ENCODE measurements at regions not wholly inside any gene's neighbourhood (a gene's known extent, or its start where the extent isn't known, plus 50 kb on each side); places are given as distances from the start of the nearest gene placed in this dataset.

DNA sequence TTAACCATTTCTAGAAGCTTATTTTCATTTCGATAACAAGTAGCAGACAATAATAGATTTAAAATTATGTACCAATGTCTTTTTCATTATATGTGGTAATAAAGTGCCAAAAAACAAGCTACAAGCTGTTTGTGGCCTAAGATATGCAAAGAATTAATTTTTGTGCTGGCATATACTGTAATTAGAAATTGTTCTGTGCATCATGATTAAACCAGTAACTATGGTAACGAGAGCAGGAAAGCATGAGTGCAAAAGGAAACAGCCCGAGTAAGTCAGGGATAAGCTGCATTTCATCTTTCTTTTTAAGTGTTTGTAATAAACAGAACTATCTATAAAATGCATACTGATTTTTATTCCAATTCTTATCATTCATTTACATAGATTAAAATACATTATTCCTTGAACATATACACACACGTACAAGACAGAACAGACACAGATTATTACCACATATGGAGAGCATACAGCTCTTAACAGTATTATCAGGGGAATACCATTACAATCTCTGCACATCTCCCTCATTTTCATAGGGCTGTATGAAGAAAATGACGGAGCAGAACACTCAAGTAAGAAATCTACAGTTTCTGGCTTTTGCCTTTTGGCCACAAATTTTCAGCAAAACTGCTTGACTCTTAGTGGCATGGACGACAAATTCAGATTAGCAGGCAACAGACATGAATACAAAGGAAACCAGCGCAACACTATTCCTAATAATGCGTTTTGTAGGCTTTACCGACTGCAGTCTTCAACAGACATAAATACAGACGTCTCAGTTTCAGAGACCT, 121.3 kb upstream of the WDR17 start (continued):
- TF ChIP-seq, protein P1, sequence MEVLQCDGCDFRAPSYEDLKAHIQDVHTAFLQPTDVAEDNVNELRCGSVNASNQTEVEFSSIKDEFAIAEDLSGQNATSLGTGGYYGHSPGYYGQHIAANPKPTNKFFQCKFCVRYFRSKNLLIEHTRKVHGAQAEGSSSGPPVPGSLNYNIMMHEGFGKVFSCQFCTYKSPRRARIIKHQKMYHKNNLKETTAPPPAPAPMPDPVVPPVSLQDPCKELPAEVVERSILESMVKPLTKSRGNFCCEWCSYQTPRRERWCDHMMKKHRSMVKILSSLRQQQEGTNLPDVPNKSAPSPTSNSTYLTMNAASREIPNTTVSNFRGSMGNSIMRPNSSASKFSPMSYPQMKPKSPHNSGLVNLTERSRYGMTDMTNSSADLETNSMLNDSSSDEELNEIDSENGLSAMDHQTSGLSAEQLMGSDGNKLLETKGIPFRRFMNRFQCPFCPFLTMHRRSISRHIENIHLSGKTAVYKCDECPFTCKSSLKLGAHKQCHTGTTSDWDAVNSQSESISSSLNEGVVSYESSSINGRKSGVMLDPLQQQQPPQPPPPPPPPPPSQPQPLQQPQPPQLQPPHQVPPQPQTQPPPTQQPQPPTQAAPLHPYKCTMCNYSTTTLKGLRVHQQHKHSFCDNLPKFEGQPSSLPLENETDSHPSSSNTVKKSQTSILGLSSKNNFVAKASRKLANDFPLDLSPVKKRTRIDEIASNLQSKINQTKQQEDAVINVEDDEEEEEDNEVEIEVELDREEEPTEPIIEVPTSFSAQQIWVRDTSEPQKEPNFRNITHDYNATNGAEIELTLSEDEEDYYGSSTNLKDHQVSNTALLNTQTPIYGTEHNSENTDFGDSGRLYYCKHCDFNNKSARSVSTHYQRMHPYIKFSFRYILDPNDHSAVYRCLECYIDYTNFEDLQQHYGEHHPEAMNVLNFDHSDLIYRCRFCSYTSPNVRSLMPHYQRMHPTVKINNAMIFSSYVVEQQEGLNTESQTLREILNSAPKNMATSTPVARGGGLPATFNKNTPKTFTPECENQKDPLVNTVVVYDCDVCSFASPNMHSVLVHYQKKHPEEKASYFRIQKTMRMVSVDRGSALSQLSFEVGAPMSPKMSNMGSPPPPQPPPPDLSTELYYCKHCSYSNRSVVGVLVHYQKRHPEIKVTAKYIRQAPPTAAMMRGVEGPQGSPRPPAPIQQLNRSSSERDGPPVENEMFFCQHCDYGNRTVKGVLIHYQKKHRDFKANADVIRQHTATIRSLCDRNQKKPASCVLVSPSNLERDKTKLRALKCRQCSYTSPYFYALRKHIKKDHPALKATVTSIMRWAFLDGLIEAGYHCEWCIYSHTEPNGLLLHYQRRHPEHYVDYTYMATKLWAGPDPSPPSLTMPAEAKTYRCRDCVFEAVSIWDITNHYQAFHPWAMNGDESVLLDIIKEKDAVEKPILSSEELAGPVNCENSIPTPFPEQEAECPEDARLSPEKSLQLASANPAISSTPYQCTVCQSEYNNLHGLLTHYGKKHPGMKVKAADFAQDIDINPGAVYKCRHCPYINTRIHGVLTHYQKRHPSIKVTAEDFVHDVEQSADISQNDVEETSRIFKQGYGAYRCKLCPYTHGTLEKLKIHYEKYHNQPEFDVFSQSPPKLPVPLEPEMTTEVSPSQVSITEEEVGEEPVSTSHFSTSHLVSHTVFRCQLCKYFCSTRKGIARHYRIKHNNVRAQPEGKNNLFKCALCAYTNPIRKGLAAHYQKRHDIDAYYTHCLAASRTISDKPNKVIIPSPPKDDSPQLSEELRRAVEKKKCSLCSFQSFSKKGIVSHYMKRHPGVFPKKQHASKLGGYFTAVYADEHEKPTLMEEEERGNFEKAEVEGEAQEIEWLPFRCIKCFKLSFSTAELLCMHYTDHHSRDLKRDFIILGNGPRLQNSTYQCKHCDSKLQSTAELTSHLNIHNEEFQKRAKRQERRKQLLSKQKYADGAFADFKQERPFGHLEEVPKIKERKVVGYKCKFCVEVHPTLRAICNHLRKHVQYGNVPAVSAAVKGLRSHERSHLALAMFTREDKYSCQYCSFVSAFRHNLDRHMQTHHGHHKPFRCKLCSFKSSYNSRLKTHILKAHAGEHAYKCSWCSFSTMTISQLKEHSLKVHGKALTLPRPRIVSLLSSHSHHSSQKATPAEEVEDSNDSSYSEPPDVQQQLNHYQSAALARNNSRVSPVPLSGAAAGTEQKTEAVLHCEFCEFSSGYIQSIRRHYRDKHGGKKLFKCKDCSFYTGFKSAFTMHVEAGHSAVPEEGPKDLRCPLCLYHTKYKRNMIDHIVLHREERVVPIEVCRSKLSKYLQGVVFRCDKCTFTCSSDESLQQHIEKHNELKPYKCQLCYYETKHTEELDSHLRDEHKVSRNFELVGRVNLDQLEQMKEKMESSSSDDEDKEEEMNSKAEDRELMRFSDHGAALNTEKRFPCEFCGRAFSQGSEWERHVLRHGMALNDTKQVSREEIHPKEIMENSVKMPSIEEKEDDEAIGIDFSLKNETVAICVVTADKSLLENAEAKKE (CRISPR knock-in tag; IDR thresholded peaks at IDR 0.05): no peak
- no peak for TF ChIP-seq ZNF114 (CRISPR knock-in tag; IDR thresholded peaks at IDR 0.05)
- TF ChIP-seq POLR2AphosphoS5 (IDR thresholded peaks at IDR 0.05; ENCODE audit: low read depth): no peak
- no peak for TF ChIP-seq NANOG (IDR thresholded peaks at IDR 0.05; ENCODE audit: borderline replicate concordance)
- TF ChIP-seq CREB1 (CRISPR knock-in tag; IDR thresholded peaks at IDR 0.05; ENCODE audit: low read depth): no peak
- TF ChIP-seq STAT1 (IDR thresholded peaks at IDR 0.05; ENCODE audit: unreplicated experiment): no peak

DNA sequence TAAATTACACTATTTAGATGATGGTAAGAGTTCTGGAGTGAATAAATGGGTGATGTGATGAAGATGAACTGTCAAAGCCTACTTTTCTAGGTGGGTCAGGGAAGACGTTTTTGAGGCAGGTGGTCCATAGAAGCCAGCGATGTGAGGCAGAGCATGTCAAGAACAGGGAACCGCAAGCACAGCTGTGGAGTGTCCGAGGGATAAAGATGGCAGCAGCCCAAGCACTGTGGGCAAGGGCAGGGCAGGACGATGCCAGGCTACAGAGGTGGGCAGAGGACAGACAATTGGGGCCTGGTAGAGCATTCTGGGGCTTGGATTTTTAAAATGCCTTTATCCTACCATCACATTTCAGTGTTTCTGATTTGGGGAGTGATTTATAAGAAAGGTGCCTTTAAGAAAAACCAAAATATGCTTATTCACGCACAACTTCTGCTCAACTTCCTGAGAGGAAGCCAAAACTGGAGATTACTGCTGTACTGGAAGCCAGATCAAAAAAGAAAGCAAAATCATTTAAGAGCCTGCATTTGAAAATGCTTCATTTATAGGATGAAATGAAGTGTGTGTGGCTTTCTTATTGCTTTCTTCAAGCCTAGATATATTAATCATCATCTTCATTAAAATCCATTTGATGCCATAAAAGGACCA, 119.0 kb upstream of the WDR17 start:
- H3K4me2 ChIP-seq: no peak overlapping the region
- peaks cover 10% of the 10 kb centered on the region; the same call in 2 of the 3 replicates for H3K4me1 Mint-ChIP-seq
- H3K9me3 Mint-ChIP-seq: no peaks in the 10 kb centered on the region
- no peak overlapping the region for H2AFZ ChIP-seq
- no peak overlapping the region for H3K4me3 ChIP-seq
- H3K27me3 Mint-ChIP-seq (ENCODE audit: insufficient read depth, low read depth, poor library complexity): no peaks in the 10 kb centered on the region
- H3K36me3 ChIP-seq (ENCODE audit: insufficient read depth): no peaks in the 10 kb centered on the region
- no peaks in the 10 kb centered on the region for H3K9me2 ChIP-seq (ENCODE audit: insufficient read depth)
- no peaks in the 10 kb centered on the region for H3F3A ChIP-seq (replicated peaks; ENCODE audit: low read depth)
- DNase-seq (ENCODE audit: low spot score) (no peak), ATAC-seq (no peak)
- no peak overlapping the region for H3K27ac Mint-ChIP-seq
- no peaks in the 10 kb centered on the region for H3K27me3 ChIP-seq (ENCODE audit: insufficient read depth)
- H3K27ac ChIP-seq (ENCODE audit: low read depth): no peak overlapping the region
- H3K79me2 ChIP-seq (replicated peaks; ENCODE audit: insufficient read depth): no peaks in the 10 kb centered on the region
- H3K36me3 Mint-ChIP-seq (ENCODE audit: low read depth): no peaks in the 10 kb centered on the region
- no peaks in the 10 kb centered on the region for H4K20me1 ChIP-seq (replicated peaks; ENCODE audit: insufficient read depth)
- no peak overlapping the region for H3K4me3 Mint-ChIP-seq
- H3K4me1 ChIP-seq (ENCODE audit: insufficient read depth): peaks cover 6% of the 10 kb centered on the region
- TF ChIP-seq ZNF114 (CRISPR knock-in tag; IDR thresholded peaks at IDR 0.05) (no peak), EZH2 (IDR thresholded peaks at IDR 0.05; ENCODE audit: low read depth, unreplicated experiment) (no peak), POLR2AphosphoS5 (IDR thresholded peaks at IDR 0.05; ENCODE audit: low read depth) (no peak), EZH2phosphoT487 (IDR thresholded peaks at IDR 0.05; ENCODE audit: unreplicated experiment) (no peak), ZNF331 (CRISPR knock-in tag; IDR thresholded peaks at IDR 0.05; ENCODE audit: low read depth) (no peak), CREB1 (CRISPR knock-in tag; IDR thresholded peaks at IDR 0.05; ENCODE audit: low read depth) (no peak)
